ENCODE measurements at regions not wholly inside any gene's neighbourhood (a gene's known extent, or its start where the extent isn't known, plus 50 kb on each side); places are given as distances from the start of the nearest gene placed in this dataset.

GRCh38 chr3:88534534-88534933 is 384.8 kb downstream of the C3orf38 start:
- no peaks in the 10 kb centered on the region for H3K27me3 ChIP-seq
- H3K9me3 ChIP-seq = no peaks in the 10 kb centered on the region
- intact Hi-C loops (cut with DNase I) = no loop called here
- no peak overlapping the region for H3K27ac ChIP-seq
- H3K4me1 ChIP-seq = no peaks in the 10 kb centered on the region
- no peak for TF ChIP-seq CTCF (IDR thresholded peaks at IDR 0.05)
- no peaks in the 10 kb centered on the region for H3K36me3 ChIP-seq
- H3K4me3 ChIP-seq = no peak overlapping the region
- H3K9ac ChIP-seq (ENCODE audit: low read depth in 2 of 2, low read length in 2 of 2) = no peak overlapping the region
- DNase-seq = no peak

GRCh38 chr3:88535563-88535962 is 385.8 kb downstream of the C3orf38 start:
- Histone ChIP-seq H3K27me3 (no peaks in the 10 kb centered on the region), H3K36me3 (no peaks in the 10 kb centered on the region), H3K4me1 (no peaks in the 10 kb centered on the region), H3K4me3 (no peak overlapping the region), H3K9ac (ENCODE audit: low read depth in 2 of 2, low read length in 2 of 2) (no peak overlapping the region), H3K9me3 (no peaks in the 10 kb centered on the region), H3K27ac (no peak overlapping the region)
- no peak for DNase-seq
- intact Hi-C loops (cut with DNase I) = no loop called here
- TF ChIP-seq CTCF (IDR thresholded peaks at IDR 0.05) = no peak

GRCh38 chr3:88542916-88543315 is 393.2 kb downstream of the C3orf38 start:
- no peak overlapping the region for H3K27ac ChIP-seq
- intact Hi-C loops (cut with DNase I) = no loop called here
- H3K27me3 ChIP-seq = no peaks in the 10 kb centered on the region
- no peak for TF ChIP-seq CTCF (IDR thresholded peaks at IDR 0.05)
- no peak for DNase-seq
- H3K9me3 ChIP-seq = no peaks in the 10 kb centered on the region
- H3K4me1 ChIP-seq = no peaks in the 10 kb centered on the region
- H3K36me3 ChIP-seq = no peaks in the 10 kb centered on the region
- H3K4me3 ChIP-seq = no peak overlapping the region
- H3K9ac ChIP-seq (ENCODE audit: low read depth in 2 of 2, low read length in 2 of 2) = no peak overlapping the region

GRCh38 chr3:88572450-88572849 is 422.7 kb downstream of the C3orf38 start:
- H3K27me3 ChIP-seq = no peaks in the 10 kb centered on the region
- no peak for DNase-seq
- no peaks in the 10 kb centered on the region for H3K4me1 ChIP-seq
- no peak overlapping the region for H3K4me3 ChIP-seq
- H3K36me3 ChIP-seq = no peaks in the 10 kb centered on the region
- no peak overlapping the region for H3K9ac ChIP-seq (ENCODE audit: low read depth in 2 of 2, low read length in 2 of 2)
- intact Hi-C loops (cut with DNase I) = no loop called here
- H3K27ac ChIP-seq = no peak overlapping the region
- TF ChIP-seq CTCF (IDR thresholded peaks at IDR 0.05) = no peak
- no peaks in the 10 kb centered on the region for H3K9me3 ChIP-seq

GRCh38 chr3:88573472-88573871 is 423.7 kb downstream of the C3orf38 start:
- Histone ChIP-seq H3K27me3 (no peaks in the 10 kb centered on the region), H3K9me3 (no peaks in the 10 kb centered on the region), H3K27ac (no peak overlapping the region), H3K9ac (ENCODE audit: low read depth in 2 of 2, low read length in 2 of 2) (no peak overlapping the region), H3K4me3 (no peak overlapping the region), H3K36me3 (no peaks in the 10 kb centered on the region), H3K4me1 (no peaks in the 10 kb centered on the region)
- intact Hi-C loops (cut with DNase I) = no loop called here
- no peak for TF ChIP-seq CTCF (IDR thresholded peaks at IDR 0.05)
- no peak for DNase-seq

GRCh38 chr3:88574146-88574545 is 424.4 kb downstream of the C3orf38 start:
- H3K27me3 ChIP-seq = no peaks in the 10 kb centered on the region
- no peaks in the 10 kb centered on the region for H3K36me3 ChIP-seq
- no peak for TF ChIP-seq CTCF (IDR thresholded peaks at IDR 0.05)
- no peak for DNase-seq
- no peaks in the 10 kb centered on the region for H3K9me3 ChIP-seq
- intact Hi-C loops (cut with DNase I) = no loop called here
- H3K4me3 ChIP-seq = no peak overlapping the region
- no peaks in the 10 kb centered on the region for H3K4me1 ChIP-seq
- H3K27ac ChIP-seq = no peak overlapping the region
- H3K9ac ChIP-seq (ENCODE audit: low read depth in 2 of 2, low read length in 2 of 2) = no peak overlapping the region
